Endodermal cell (in vitro differentiated cells): ENCODE measurements at regions not wholly inside any gene's neighbourhood (a gene's known extent, or its start where the extent isn't known, plus 50 kb on each side); places are given as distances from the start of the nearest gene placed in this dataset.

Source experiments
- DNase-seq: peaks from one replicate; pipeline ENCODE4 v3.0.0-alpha.2; 2017
- H3K27ac ChIP-seq: 2 replicates; pipeline ENCODE4 v1.5.1; 2013; ENCODE audit warnings: mild to moderate bottlenecking, low read depth, low read length, moderate library complexity
- H3K27me3 ChIP-seq: 2 replicates; pipeline ENCODE4 v1.6.1; 2013; ENCODE audit warnings: mild to moderate bottlenecking, low read length, moderate library complexity; ENCODE audit not compliant: insufficient read depth, control insufficient read depth, poor library complexity, severe bottlenecking
- H3K36me3 ChIP-seq: 2 replicates; pipeline ENCODE4 v1.7.0; 2013; ENCODE audit warnings: mild to moderate bottlenecking, low read length, moderate library complexity; ENCODE audit not compliant: control insufficient read depth, insufficient read depth
- H3K4me1 ChIP-seq: one replicate; pipeline ENCODE4 v1.7.0; 2013; ENCODE audit warnings: low read length; ENCODE audit not compliant: control insufficient read depth, insufficient read depth
- H3K4me3 ChIP-seq: 2 replicates; pipeline ENCODE4 v1.5.1; 2013; ENCODE audit warnings: mild to moderate bottlenecking, low read length, moderate library complexity
- H3K9ac ChIP-seq: 2 replicates; pipeline ENCODE4 v1.6.1; 2013; ENCODE audit warnings: mild to moderate bottlenecking, low read length, moderate library complexity; ENCODE audit not compliant: poor library complexity, severe bottlenecking; ENCODE audit errors: extremely low read depth
- H3K9me3 ChIP-seq: 2 replicates; pipeline ENCODE4 v1.6.1; 2013; ENCODE audit warnings: mild to moderate bottlenecking, low read length, moderate library complexity; ENCODE audit not compliant: control insufficient read depth
- H3K27ac Mint-ChIP-seq: 2 replicates; pipeline ENCODE4 v1.8.0; 2020; ENCODE audit warnings: mixed read lengths
- H3K27me3 Mint-ChIP-seq: 2 replicates; pipeline ENCODE4 v1.8.0; 2021; ENCODE audit warnings: mild to moderate bottlenecking, mixed read lengths; ENCODE audit not compliant: insufficient read depth
- H3K36me3 Mint-ChIP-seq: 2 replicates; pipeline ENCODE4 v1.8.0; 2020; ENCODE audit warnings: low read depth, mixed read lengths
- H3K4me1 Mint-ChIP-seq: 2 replicates; pipeline ENCODE4 v1.8.0; 2020; ENCODE audit warnings: mixed read lengths
- H3K4me3 Mint-ChIP-seq: 2 replicates; pipeline ENCODE4 v1.8.0; 2020; ENCODE audit warnings: mild to moderate bottlenecking, moderate library complexity, mixed read lengths
- H3K9me3 Mint-ChIP-seq: 2 replicates; pipeline ENCODE4 v1.8.0; 2020; ENCODE audit warnings: mild to moderate bottlenecking, mixed read lengths
- WGBS, 2 experiments: methylation state at CpG; one replicate each; pipeline versions ENCODE4 v1.1.5 to v1.1.7; 2013; ENCODE audit warnings: missing lambda C conversion rate in 2 of 2, mixed read lengths in 1 of 2; ENCODE audit not compliant: insufficient coverage in 1 of 2, insufficient read length in 1 of 2; 5-methylcytosine and 5-hydroxymethylcytosine counted together
- TF ChIP-seq, protein P1 (sequence below): fragments of 200-600 bp; sonication (generic); conservative IDR thresholded peaks from 2 replicates; pipeline ENCODE4 v1.5.0; 2021; ENCODE audit warnings: antibody characterized with exemption, mild to moderate bottlenecking

DNA sequence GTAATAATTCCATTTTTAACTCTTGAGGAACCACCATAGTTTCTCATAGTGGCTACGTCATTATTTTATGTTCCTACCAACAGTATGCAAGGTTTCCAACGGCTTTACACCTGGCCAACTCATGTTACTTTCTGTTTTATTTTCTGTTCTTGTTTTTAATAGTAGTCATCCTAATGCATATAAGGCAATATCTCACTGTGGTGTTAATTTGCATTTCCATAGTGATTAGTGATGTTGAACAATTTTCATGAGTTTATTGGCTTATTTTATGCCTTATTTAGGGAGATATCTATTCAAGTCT, 465.5 kb upstream of the KLF6 start:
- 98 to 100% methylated on average over 1 to 2 of the region's 2 CpGs for WGBS, 2 experiments
- TF ChIP-seq, protein P1, sequence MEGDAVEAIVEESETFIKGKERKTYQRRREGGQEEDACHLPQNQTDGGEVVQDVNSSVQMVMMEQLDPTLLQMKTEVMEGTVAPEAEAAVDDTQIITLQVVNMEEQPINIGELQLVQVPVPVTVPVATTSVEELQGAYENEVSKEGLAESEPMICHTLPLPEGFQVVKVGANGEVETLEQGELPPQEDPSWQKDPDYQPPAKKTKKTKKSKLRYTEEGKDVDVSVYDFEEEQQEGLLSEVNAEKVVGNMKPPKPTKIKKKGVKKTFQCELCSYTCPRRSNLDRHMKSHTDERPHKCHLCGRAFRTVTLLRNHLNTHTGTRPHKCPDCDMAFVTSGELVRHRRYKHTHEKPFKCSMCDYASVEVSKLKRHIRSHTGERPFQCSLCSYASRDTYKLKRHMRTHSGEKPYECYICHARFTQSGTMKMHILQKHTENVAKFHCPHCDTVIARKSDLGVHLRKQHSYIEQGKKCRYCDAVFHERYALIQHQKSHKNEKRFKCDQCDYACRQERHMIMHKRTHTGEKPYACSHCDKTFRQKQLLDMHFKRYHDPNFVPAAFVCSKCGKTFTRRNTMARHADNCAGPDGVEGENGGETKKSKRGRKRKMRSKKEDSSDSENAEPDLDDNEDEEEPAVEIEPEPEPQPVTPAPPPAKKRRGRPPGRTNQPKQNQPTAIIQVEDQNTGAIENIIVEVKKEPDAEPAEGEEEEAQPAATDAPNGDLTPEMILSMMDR = no peak
- no peak for DNase-seq
- Mint-ChIP-seq H3K4me3 (no peak overlapping the region), H3K9me3 (no peaks in the 10 kb centered on the region), H3K36me3 (no peaks in the 10 kb centered on the region), H3K27ac (no peak overlapping the region), H3K27me3 (no peaks in the 10 kb centered on the region), H3K4me1 (no peaks in the 10 kb centered on the region)
- H3K9me3 ChIP-seq = no peaks in the 10 kb centered on the region
- no peak overlapping the region for H3K4me3 ChIP-seq
- H3K27me3 ChIP-seq = no peaks in the 10 kb centered on the region
- no peak overlapping the region for H3K27ac ChIP-seq
- no peak overlapping the region for H3K9ac ChIP-seq
- H3K36me3 ChIP-seq = no peaks in the 10 kb centered on the region
- H3K4me1 ChIP-seq = no peaks in the 10 kb centered on the region

DNA sequence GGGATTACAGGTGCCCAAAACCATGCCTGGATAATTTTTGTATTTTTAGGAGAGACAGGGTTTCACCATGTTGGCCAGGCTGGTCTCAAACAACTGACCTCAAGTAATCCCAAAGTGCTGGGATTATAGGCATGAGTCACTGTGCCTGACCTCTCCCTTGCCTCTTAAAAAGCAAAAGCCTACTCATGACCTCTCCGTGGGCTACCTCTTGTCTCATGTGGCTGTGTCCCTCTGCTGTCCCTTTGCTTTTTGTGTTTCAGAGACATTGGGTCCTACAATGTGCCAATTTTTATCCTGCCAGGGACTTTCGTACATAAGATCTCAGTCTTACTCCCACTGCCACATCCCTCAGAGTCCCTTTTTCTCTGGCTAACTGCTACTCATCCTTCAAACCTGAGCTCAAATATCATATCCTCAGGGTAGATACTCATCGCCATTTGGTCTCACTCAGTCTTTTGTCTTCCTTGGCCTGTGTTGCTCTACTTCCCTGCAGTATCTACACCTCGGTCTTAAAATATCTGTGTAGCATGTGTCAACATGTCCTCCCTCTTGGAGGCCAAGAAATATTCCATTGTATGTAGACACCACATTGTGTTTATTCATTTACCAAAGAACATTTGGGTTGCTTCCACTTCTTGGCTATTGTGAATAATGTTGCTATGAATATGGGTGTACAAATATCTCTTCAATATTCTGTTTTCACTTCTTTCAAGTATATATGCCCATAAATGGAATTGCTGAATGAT, 465.0 kb upstream of the KLF6 start:
- Mint-ChIP-seq H3K27ac (no peak overlapping the region), H3K4me3 (no peak overlapping the region), H3K4me1 (no peaks in the 10 kb centered on the region), H3K36me3 (no peaks in the 10 kb centered on the region), H3K27me3 (no peaks in the 10 kb centered on the region), H3K9me3 (no peaks in the 10 kb centered on the region)
- TF ChIP-seq, protein P1 = no peak
- no peak for DNase-seq
- no peaks in the 10 kb centered on the region for H3K27me3 ChIP-seq
- no peak overlapping the region for H3K9ac ChIP-seq
- no peaks in the 10 kb centered on the region for H3K4me1 ChIP-seq
- H3K4me3 ChIP-seq = no peak overlapping the region
- no peaks in the 10 kb centered on the region for H3K36me3 ChIP-seq
- H3K9me3 ChIP-seq = no peaks in the 10 kb centered on the region
- H3K27ac ChIP-seq = no peak overlapping the region
- 87 to 90% methylated on average over 3 to 4 of the region's 4 CpGs for WGBS, 2 experiments

DNA sequence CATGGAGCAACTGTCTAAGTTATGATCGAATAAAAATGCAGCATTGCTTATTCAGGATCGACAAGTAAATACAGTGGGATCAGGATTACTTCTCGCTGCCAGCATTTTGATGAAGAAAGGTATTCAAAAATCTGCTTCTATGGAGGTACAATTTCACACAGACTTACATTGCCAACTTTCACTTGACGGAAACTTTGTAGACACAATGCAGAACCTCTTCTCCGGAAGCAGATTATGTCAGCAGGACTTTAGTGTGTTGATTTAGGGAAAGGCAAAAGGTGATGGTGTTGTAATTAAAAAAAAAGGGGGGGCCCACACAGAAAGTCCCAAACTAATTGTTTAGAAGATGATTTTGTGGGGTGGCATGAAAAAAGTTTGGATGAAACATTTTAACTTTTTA, 462.4 kb upstream of the KLF6 start:
- H3K36me3 ChIP-seq = no peaks in the 10 kb centered on the region
- H3K36me3 Mint-ChIP-seq = no peaks in the 10 kb centered on the region
- H3K27ac Mint-ChIP-seq = no peak overlapping the region
- no peak overlapping the region for H3K4me3 Mint-ChIP-seq
- H3K27me3 Mint-ChIP-seq = no peaks in the 10 kb centered on the region
- WGBS, 2 experiments = 93 to 99% methylated on average over 5 of the region's 5 CpGs
- no peak for DNase-seq
- no peak overlapping the region for H3K27ac ChIP-seq
- H3K4me3 ChIP-seq = no peak overlapping the region
- no peak overlapping the region for H3K9ac ChIP-seq
- TF ChIP-seq, protein P1 = no peak
- H3K4me1 Mint-ChIP-seq = peaks cover 7% of the 10 kb centered on the region
- peaks cover 4% of the 10 kb centered on the region for H3K4me1 ChIP-seq
- no peaks in the 10 kb centered on the region for H3K9me3 ChIP-seq
- H3K9me3 Mint-ChIP-seq = no peaks in the 10 kb centered on the region
- no peaks in the 10 kb centered on the region for H3K27me3 ChIP-seq
